HL-60 (cell line): ENCODE measurements at regions not wholly inside any gene's neighbourhood (a gene's known extent, or its start where the extent isn't known, plus 50 kb on each side); places are given as distances from the start of the nearest gene placed in this dataset.

Experiments
- DNase-seq, 2 experiments: peaks; one replicate each; pipeline ENCODE4 v3.0.0-alpha.2; 2010 to 2020; ENCODE audit warnings: low read depth in 1 of 2, low spot score in 1 of 2
- H3K27ac ChIP-seq: fragments of 250-450 bp; sonication (Bioruptor Pico); replicated peaks from 2 replicates; pipeline ENCODE4 v1.5.1; 2020; ENCODE audit warnings: mild to moderate bottlenecking, moderate library complexity
- H3K27me3 ChIP-seq: fragments of 250-450 bp; sonication (Bioruptor Pico); 2 replicates; pipeline ENCODE4 v1.5.1; 2021; ENCODE audit warnings: mild to moderate bottlenecking, moderate library complexity; ENCODE audit not compliant: insufficient read depth, poor library complexity, severe bottlenecking
- H3K4me3 ChIP-seq: replicated peaks from 2 replicates; pipeline ENCODE4 v1.5.1; 2011; ENCODE audit warnings: mild to moderate bottlenecking, control low read depth, low read length; ENCODE audit not compliant: insufficient read depth
- CTCF ChIP-seq: IDR thresholded peaks from one replicate; pipeline ENCODE4 v1.5.1; 2011; ENCODE audit warnings: low read length, control low read depth, inconsistent platforms; ENCODE audit not compliant: insufficient read depth
- GABPA ChIP-seq: IDR thresholded peaks from 2 replicates; pipeline ENCODE4 v1.6.1; 2012; ENCODE audit warnings: low read depth
- POLR2AphosphoS5 ChIP-seq: IDR thresholded peaks from 2 replicates; pipeline ENCODE4 v1.6.1; 2012; ENCODE audit warnings: low read depth
- REST ChIP-seq: IDR thresholded peaks from 2 replicates; pipeline ENCODE4 v1.6.1; 2012; ENCODE audit warnings: low read depth; ENCODE audit not compliant: insufficient replicate concordance
- SPI1 ChIP-seq: IDR thresholded peaks from 2 replicates; pipeline ENCODE4 v1.6.1; 2012; ENCODE audit warnings: low read depth, mild to moderate bottlenecking, borderline replicate concordance

GRCh38 chr2:183522489-183523266, 398.4 kb downstream of the NUP35 start:
- Histone ChIP-seq H3K27ac (no peak overlapping the region), H3K27me3 (no peaks in the 10 kb centered on the region), H3K4me3 (no peak overlapping the region)
- TF ChIP-seq POLR2AphosphoS5 (no peak), CTCF (no peak), GABPA (no peak), SPI1 (no peak), REST (no peak)
- DNase-seq: no peak

GRCh38 chr2:183530333-183530901, 406.2 kb downstream of the NUP35 start:
- no peaks in the 10 kb centered on the region for H3K27me3 ChIP-seq
- TF ChIP-seq REST: no peak
- TF ChIP-seq CTCF: no peak
- no peak for TF ChIP-seq GABPA
- no peak for TF ChIP-seq POLR2AphosphoS5
- TF ChIP-seq SPI1: no peak
- no peak overlapping the region for H3K27ac ChIP-seq
- DNase-seq: no peak
- no peak overlapping the region for H3K4me3 ChIP-seq

GRCh38 chr2:183532514-183532913, 408.3 kb downstream of the NUP35 start:
- no peak for DNase-seq
- no peaks in the 10 kb centered on the region for H3K27me3 ChIP-seq
- H3K4me3 ChIP-seq: no peak overlapping the region
- H3K27ac ChIP-seq: no peak overlapping the region
- TF ChIP-seq CTCF (no peak), SPI1 (no peak), GABPA (no peak), POLR2AphosphoS5 (no peak), REST (no peak)
